HG02884 (cell line): ENCODE measurements at regions not wholly inside any gene's neighbourhood (a gene's known extent, or its start where the extent isn't known, plus 50 kb on each side); places are given as distances from the start of the nearest gene placed in this dataset.
"Not testable (repeated sequence)": the region's sequence is repeated elsewhere in the genome, so short reads cannot be mapped to it uniquely, and the experiment has no call there.

ENCODE experiments used
- ATAC-seq: cut with Tn5 transposase; IDR thresholded peaks from one replicate; pipeline ENCODE4 v1.9.1; 2021; ENCODE audit warnings: mild to moderate bottlenecking, moderate library complexity; ENCODE audit not compliant: unreplicated experiment

- no peak for ATAC-seq
Measured at GRCh38 chr5:87127956-87128687, 139.6 kb upstream of the RASA1 start.

GRCh38 chr5:87129046-87129445 lies 138.6 kb upstream of the RASA1 start:
- no peak for ATAC-seq

GRCh38 chr5:87132696-87133095 lies 135.0 kb upstream of the RASA1 start:
- no peak for ATAC-seq

GRCh38 chr5:87134513-87134912 lies 133.2 kb upstream of the RASA1 start:
- ATAC-seq: not testable (repeated sequence)

- ATAC-seq: no peak
Measured at GRCh38 chr5:87136096-87136495, 131.6 kb upstream of the RASA1 start.

GRCh38 chr5:87136733-87137132 lies 130.9 kb upstream of the RASA1 start:
- no peak for ATAC-seq

- no peak for ATAC-seq
Measured at GRCh38 chr5:87137283-87137682, 130.4 kb upstream of the RASA1 start.

GRCh38 chr5:87138091-87138805 lies 129.4 kb upstream of the RASA1 start:
- ATAC-seq: no peak

- ATAC-seq: no peak
Measured at GRCh38 chr5:87139795-87140194, 127.9 kb upstream of the RASA1 start.

GRCh38 chr5:87141544-87141943 lies 126.1 kb upstream of the RASA1 start:
- ATAC-seq: no peak

- not testable (repeated sequence) for ATAC-seq
Measured at GRCh38 chr5:87145853-87146252, 121.8 kb upstream of the RASA1 start.

GRCh38 chr5:87147441-87147840 lies 120.2 kb upstream of the RASA1 start:
- ATAC-seq: no peak

- no peak for ATAC-seq
Measured at GRCh38 chr5:87150630-87151029, 117.1 kb upstream of the RASA1 start.

GRCh38 chr5:87151547-87151946 lies 116.1 kb upstream of the RASA1 start:
- peak; percentile 72 for ATAC-seq

- ATAC-seq: no peak
Measured at GRCh38 chr5:87152886-87153285, 114.8 kb upstream of the RASA1 start.

GRCh38 chr5:87154191-87154590 lies 113.5 kb upstream of the RASA1 start:
- no peak for ATAC-seq

GRCh38 chr5:87155106-87155505 lies 112.6 kb upstream of the RASA1 start:
- ATAC-seq: no peak

- no peak for ATAC-seq
Measured at GRCh38 chr5:87156631-87157030, 111.1 kb upstream of the RASA1 start.

- ATAC-seq: no peak
Measured at GRCh38 chr5:87164409-87164808, 103.3 kb upstream of the RASA1 start.

- ATAC-seq: no peak
Measured at GRCh38 chr5:87169300-87169991, 98.2 kb upstream of the RASA1 start.

- ATAC-seq: no peak
Measured at GRCh38 chr5:87170799-87171198, 96.9 kb upstream of the RASA1 start.

GRCh38 chr5:87182649-87183048 lies 85.0 kb upstream of the RASA1 start:
- no peak for ATAC-seq
